MCF 10A (cell line): ENCODE measurements at regions not wholly inside any gene's neighbourhood (a gene's known extent, or its start where the extent isn't known, plus 50 kb on each side); places are given as distances from the start of the nearest gene placed in this dataset.

Source experiments
- BruUV-seq: library from RNA; stranded (reverse); fragments of 400-500 nt; replicated peaks from 2 replicates; lab custom pipeline; 2021; lab: Mats Ljungman, UMichigan
- CTCF ChIA-PET: fragments of 300-600 bp; sonication (Branson Sonifier 250); formaldehyde crosslinking; extraction: SDS; loops from one replicate; lab custom pipeline; 2021; ENCODE audit warnings: antibody characterized with exemption, inconsistent platforms; lab: Yijun Ruan, JAX
- POLR2A ChIA-PET: fragments of 300-600, 350-650 bp; sonication (Branson Sonifier 250); formaldehyde crosslinking; extraction: SDS; loops from one replicate; lab custom pipeline; 2020; ENCODE audit warnings: antibody characterized with exemption, inconsistent platforms; lab: Yijun Ruan, JAX
- DNase-seq: peaks from one replicate; pipeline ENCODE4 v3.0.0-alpha.2; 2018; ENCODE audit not compliant: unreplicated experiment
- H3K27ac Mint-ChIP-seq: one replicate; pipeline ENCODE4 v1.8.0; 2022; ENCODE audit warnings: mild to moderate bottlenecking, low read depth, mixed read lengths; ENCODE audit not compliant: unreplicated experiment
- H3K27me3 Mint-ChIP-seq: one replicate; pipeline ENCODE4 v1.8.0; 2022; ENCODE audit warnings: mixed read lengths; ENCODE audit not compliant: insufficient read depth, unreplicated experiment
- H3K36me3 Mint-ChIP-seq: one replicate; pipeline ENCODE4 v1.8.0; 2022; ENCODE audit warnings: mild to moderate bottlenecking, moderate library complexity, mixed read lengths; ENCODE audit not compliant: insufficient read depth, unreplicated experiment
- H3K4me1 Mint-ChIP-seq: one replicate; pipeline ENCODE4 v1.8.0; 2022; ENCODE audit warnings: mixed read lengths; ENCODE audit not compliant: insufficient read depth, unreplicated experiment
- H3K4me3 Mint-ChIP-seq: one replicate; pipeline ENCODE4 v1.8.0; 2022; ENCODE audit warnings: mild to moderate bottlenecking, moderate library complexity, mixed read lengths; ENCODE audit not compliant: unreplicated experiment
- H3K9me3 Mint-ChIP-seq: one replicate; pipeline ENCODE4 v1.8.0; 2022; ENCODE audit warnings: mixed read lengths; ENCODE audit not compliant: unreplicated experiment
- intact Hi-C: fragments of 100-400 bp; cut with micrococcal nuclease; formaldehyde crosslinking; loops from 2 replicates; pipeline ENCODE4 v1.14.1; 2022
- TF ChIP-seq, protein P1 (sequence below): fragments of 200-600 bp; IDR thresholded peaks from one replicate; pipeline ENCODE4 v1.8.0; 2022; ENCODE audit warnings: antibody characterized with exemption, mild to moderate bottlenecking; ENCODE audit not compliant: unreplicated experiment

DNA sequence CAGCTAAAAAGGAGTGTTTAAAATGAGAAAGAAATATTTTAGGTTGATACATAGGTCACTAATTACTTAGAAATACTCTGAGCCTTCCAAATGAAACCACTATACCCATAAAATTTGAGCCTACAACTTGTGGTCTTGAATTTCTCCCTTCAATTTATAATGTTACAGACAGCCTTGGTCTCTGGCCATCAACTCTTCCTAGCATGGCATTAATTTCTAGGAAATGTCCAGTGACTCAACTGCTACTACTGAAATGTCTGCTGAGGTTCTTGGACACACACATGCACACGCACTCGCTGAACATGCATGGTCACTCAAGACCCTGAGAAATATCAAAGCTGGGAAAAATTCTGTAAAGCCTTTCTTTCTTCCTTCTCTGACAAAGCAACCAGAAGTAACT, 61.1 kb upstream of the SAMSN1 start:
- ChIA-PET POLR2A (interaction anchor here (1.2 kb wide), 1 partner anchor 9 kb away, joined by 5 read pairs; no protein-coding TSS in a partner anchor), CTCF (interaction anchor here (0.7 kb wide), 1 partner anchor 982 kb away, joined by 3 read pairs; no protein-coding TSS in a partner anchor)
- Mint-ChIP-seq H3K27ac (no peak overlapping the region), H3K9me3 (no peaks in the 10 kb centered on the region), H3K4me1 (peaks cover 13% of the 10 kb centered on the region), H3K27me3 (no peaks in the 10 kb centered on the region), H3K36me3 (peaks cover 5% of the 10 kb centered on the region), H3K4me3 (no peak overlapping the region)
- BruUV-seq, result no TSS peak
- TF ChIP-seq, protein P1, sequence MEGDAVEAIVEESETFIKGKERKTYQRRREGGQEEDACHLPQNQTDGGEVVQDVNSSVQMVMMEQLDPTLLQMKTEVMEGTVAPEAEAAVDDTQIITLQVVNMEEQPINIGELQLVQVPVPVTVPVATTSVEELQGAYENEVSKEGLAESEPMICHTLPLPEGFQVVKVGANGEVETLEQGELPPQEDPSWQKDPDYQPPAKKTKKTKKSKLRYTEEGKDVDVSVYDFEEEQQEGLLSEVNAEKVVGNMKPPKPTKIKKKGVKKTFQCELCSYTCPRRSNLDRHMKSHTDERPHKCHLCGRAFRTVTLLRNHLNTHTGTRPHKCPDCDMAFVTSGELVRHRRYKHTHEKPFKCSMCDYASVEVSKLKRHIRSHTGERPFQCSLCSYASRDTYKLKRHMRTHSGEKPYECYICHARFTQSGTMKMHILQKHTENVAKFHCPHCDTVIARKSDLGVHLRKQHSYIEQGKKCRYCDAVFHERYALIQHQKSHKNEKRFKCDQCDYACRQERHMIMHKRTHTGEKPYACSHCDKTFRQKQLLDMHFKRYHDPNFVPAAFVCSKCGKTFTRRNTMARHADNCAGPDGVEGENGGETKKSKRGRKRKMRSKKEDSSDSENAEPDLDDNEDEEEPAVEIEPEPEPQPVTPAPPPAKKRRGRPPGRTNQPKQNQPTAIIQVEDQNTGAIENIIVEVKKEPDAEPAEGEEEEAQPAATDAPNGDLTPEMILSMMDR, result no peak
- no peak for DNase-seq
- intact Hi-C loops, result no loop called here

DNA sequence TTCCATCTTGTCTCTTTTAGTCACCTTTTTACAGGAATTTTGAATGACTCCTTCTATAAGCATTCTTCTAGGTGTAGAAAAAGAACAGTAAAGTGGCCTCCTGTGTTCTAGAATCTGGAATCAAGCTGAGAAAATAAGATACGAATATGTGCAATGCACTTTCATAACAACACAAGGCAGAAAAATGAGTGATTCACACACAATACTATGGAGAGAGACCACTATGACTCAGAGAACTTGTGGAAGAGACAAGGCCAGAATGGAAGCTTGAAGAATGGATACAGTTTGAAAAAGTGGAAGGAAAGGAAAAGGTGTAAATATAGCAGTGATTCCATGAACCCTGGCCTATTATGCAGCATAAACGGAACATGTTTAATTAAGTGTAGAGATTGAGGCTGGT, 57.1 kb upstream of the SAMSN1 start:
- Mint-ChIP-seq H3K27ac (peak overlapping the region; percentile 83), H3K4me3 (no peak overlapping the region), H3K9me3 (no peaks in the 10 kb centered on the region), H3K27me3 (no peaks in the 10 kb centered on the region), H3K36me3 (no peaks in the 10 kb centered on the region), H3K4me1 (peaks cover 24% of the 10 kb centered on the region)
- intact Hi-C loops, result no loop called here
- no TSS peak for BruUV-seq
- DNase-seq, result peak; percentile 78
- CTCF ChIA-PET, result interaction anchor here (0.6 to 2.6 kb wide), 3 partner anchors 12 to 137 kb away, joined by 3 to 9 read pairs (median 4); no protein-coding TSS in a partner anchor
- POLR2A ChIA-PET, result interaction anchor here (0.7 to 4.2 kb wide), 11 partner anchors 11 to 286 kb away, joined by 3 to 31 read pairs (median 4); no protein-coding TSS in a partner anchor
- TF ChIP-seq, protein P1, result no peak

DNA sequence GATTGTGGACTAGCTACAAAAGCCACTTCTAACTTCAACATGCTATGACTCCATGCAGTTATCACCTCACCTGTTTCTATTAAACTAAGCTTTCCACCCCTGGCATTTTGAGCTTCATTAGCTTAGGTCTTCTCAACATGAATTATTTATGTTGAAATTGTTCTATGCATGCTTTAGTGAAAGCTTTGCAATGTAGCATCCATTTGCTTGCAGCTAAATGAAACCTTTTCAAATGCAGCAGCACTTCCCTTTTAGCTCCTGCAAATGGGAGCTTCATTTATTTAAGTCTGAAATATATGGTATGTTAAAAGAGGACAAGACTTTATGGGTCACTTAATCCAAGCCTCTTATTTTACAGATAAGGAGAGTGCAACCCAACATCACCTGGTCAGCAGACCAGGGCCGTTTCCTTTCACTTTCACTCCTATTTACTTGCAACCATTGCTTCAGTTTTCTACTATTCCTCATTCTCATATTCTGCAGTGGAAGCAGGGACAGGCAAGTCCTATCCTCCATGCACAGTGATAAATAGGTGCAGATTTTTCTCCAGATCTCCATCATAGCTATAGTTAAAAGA, 56.4 kb upstream of the SAMSN1 start:
- intact Hi-C loops, result no loop called here
- POLR2A ChIA-PET, result interaction anchor here (0.7 to 4.2 kb wide), 14 partner anchors 9 to 286 kb away, joined by 3 to 31 read pairs (median 4); no protein-coding TSS in a partner anchor
- Mint-ChIP-seq H3K9me3 (no peaks in the 10 kb centered on the region), H3K27me3 (no peaks in the 10 kb centered on the region), H3K36me3 (no peaks in the 10 kb centered on the region), H3K27ac (peak overlapping the region; percentile 83), H3K4me3 (no peak overlapping the region), H3K4me1 (peaks cover 24% of the 10 kb centered on the region)
- TF ChIP-seq, protein P1, result no peak
- CTCF ChIA-PET, result interaction anchor here (0.6 to 2.6 kb wide), 4 partner anchors 13 to 135 kb away, joined by 3 to 9 read pairs (median 4); no protein-coding TSS in a partner anchor
- peak; percentile 14 for DNase-seq
- BruUV-seq, result no TSS peak

DNA sequence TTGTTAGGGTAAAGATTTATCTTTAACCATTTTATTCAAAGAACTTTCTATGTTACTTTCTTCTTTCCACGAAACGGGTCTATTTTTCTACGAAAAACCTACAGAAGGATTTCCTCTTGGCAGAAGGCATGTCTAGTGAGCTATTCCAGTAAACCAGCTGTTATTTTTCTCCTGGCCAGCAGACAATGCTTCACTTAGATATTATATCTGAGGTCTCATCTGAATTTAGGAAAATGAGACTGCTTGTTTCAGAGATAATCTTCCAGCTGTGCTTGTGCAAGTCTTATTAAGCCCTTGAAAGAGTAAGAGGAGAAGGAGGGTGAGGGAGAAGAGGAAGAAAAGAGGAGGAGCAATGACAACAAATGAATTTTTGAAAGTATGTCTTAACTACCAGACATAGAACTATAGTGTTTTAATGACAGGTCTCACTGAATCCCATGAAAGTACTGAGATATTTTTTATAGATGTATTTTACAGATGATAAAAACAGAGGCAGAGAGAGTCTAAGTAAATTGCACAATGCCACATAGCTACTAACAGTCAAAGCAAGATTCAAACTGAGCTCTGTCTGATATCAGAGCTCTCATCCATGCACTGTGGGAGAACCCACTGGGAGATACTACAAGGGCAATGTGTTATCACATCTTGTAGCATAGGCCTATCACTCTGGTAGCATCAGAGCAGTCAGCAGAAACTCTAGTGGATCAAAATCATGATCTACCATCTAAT, 54.6 kb upstream of the SAMSN1 start:
- no TSS peak for BruUV-seq
- CTCF ChIA-PET, result no interaction called here

More for the DNA sequence above, 54.6 kb upstream of the SAMSN1 start:
- intact Hi-C loops, result no loop called here
- Mint-ChIP-seq H3K27me3 (no peaks in the 10 kb centered on the region), H3K4me3 (no peak overlapping the region), H3K4me1 (peaks cover 24% of the 10 kb centered on the region), H3K36me3 (no peaks in the 10 kb centered on the region), H3K9me3 (peaks cover 4% of the 10 kb centered on the region), H3K27ac (peak overlapping the region; percentile 57)
- POLR2A ChIA-PET, result interaction anchor here (0.9 to 4.2 kb wide), 2 partner anchors 8 to 47 kb away, joined by 3 to 31 read pairs; no protein-coding TSS in a partner anchor
- TF ChIP-seq, protein P1, result no peak
- no peak for DNase-seq
